Uterus (tissue), 2 donors: ENCODE measurements at regions not wholly inside any gene's neighbourhood (a gene's known extent, or its start where the extent isn't known, plus 50 kb on each side); places are given as distances from the start of the nearest gene placed in this dataset.

Source experiments
- POLR2A ChIP-seq, 2 donors: fragments of 450-650 bp; IDR thresholded peaks; one replicate each; pipeline ENCODE4 v1.6.1; 2016; ENCODE audit warnings: antibody characterized with exemption in 2 of 2, mild to moderate bottlenecking in 1 of 2, moderate library complexity in 1 of 2
- TF ChIP-seq, protein P1 (sequence below), 4 experiments: fragments of 200-600 bp in 2 of 4; fragments of 450-650 bp in 2 of 4; sonication (generic) in 2 of 4; IDR thresholded peaks; one replicate each; pipeline ENCODE4 v1.5.1; 2016 to 2019; ENCODE audit warnings: antibody characterized with exemption in 4 of 4, mild to moderate bottlenecking in 2 of 4, moderate library complexity in 1 of 4

DNA sequence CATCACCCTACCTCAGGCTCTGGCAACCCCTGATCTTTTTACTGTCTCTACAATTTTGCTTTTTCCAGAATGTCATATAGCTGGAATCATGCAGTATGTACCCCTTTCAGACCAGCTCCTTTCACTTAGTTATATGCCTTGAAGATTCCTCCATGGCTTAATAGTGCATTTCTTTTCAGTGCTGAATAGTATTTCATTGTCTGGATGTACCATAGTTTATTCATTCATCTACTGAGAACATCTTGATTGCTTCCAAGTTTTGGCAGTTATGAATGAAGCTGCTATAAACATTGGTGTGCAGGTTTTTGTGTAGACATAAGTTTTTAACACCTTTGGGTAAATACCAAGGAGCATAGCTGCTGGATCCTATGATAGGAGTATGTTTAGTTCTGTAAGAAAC is 50.8 kb upstream of the ANP32A start:
- TF ChIP-seq, protein P1, sequence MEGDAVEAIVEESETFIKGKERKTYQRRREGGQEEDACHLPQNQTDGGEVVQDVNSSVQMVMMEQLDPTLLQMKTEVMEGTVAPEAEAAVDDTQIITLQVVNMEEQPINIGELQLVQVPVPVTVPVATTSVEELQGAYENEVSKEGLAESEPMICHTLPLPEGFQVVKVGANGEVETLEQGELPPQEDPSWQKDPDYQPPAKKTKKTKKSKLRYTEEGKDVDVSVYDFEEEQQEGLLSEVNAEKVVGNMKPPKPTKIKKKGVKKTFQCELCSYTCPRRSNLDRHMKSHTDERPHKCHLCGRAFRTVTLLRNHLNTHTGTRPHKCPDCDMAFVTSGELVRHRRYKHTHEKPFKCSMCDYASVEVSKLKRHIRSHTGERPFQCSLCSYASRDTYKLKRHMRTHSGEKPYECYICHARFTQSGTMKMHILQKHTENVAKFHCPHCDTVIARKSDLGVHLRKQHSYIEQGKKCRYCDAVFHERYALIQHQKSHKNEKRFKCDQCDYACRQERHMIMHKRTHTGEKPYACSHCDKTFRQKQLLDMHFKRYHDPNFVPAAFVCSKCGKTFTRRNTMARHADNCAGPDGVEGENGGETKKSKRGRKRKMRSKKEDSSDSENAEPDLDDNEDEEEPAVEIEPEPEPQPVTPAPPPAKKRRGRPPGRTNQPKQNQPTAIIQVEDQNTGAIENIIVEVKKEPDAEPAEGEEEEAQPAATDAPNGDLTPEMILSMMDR (IDR thresholded peaks at IDR 0.05), result no peak
- no peak for TF ChIP-seq POLR2A (IDR thresholded peaks at IDR 0.05)
